T-helper 2 cell (primary cell): ENCODE measurements at regions not wholly inside any gene's neighbourhood (a gene's known extent, or its start where the extent isn't known, plus 50 kb on each side); places are given as distances from the start of the nearest gene placed in this dataset.
"Not testable (repeated sequence)": the region's sequence is repeated elsewhere in the genome, so short reads cannot be mapped to it uniquely, and the experiment has no call there.

Experiments
- DNase-seq, 5 experiments: peaks; one replicate each; pipeline versions ENCODE4 v3.0.0 to v3.0.0-alpha.2; 2012 to 2022

DNA sequence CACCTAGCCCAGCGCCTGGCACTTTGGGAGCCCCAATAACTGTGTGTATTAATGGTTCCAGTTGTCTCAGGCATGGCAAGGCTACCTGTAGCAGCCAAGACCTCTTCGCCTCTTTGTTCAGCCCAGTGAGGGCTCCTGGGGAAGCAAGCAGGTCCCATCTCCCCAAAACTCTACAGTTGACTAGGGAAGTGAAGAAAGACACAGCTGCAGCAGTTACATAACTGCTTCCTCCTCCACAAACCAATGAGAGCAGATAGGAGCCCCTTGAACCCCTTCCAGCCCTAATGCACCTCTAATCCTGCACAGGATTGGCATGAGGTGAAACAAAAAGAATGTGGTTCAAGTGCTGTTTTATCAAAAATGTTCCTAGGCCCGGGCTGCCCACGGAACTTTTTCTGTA is 100.5 kb downstream of the SYF2 start:
- DNase-seq = no peak

DNA sequence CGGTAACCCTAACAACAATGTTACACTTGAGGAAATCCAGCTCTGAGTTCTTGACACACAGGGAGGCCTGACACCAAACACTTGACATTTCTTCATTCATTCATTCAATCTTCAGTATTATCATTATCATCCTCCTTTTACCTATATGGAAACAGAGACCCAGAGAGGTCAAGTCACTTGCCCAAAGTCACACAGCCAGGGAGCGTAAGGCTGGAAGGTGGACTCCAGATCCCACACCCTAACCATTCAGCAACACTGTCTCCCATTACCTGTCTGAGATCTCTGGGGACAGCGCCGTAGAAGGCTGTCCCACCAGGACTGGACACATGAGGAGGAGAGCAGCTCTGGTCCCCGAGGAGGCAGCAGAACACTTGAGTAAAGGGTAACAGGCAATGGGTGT is 101.4 kb downstream of the SYF2 start:
- no peak for DNase-seq

DNA sequence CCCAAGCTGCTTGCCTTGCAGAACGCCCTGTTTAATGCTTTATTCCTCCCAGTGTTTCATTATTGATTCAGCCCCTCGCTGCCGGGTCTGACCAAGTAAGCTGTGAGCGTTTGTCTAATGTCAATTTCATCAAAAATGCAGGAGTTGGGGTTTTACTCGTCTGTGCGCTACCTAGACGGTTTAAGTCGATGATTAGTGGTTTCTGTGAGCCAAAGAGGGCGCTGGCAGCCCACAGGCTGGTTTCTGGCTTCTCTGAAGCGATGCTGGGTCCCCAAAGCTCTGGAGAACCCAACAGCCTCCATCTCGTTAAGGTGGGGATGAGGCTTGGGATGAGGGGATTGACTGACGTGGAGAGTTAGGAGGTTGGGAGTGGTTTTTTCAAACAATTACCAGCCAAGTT is 102.9 kb downstream of the SYF2 start:
- no peak for DNase-seq

DNA sequence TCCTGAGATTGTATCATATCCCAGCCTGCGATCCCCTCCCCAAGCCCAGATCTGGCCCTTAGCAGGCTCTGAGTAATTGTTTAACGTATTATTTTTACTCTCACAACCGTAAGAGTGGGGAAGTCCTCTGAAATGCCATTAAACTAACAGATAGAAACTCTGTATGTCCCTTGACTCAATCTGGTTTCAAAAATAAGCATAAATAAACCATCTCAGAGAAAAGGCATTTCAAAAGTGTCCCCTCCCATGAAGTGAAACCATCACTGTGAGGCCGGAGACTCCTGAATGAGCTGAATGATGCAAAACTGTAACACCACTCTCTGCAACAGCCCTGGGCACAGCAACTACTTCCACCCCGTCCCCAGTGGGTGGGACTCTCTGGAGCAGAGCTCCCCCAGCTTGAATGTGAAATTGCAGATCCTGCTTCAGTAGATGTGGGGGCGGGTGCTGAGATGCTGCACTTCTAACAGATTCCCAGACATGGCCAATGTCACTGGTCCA is 104.1 kb downstream of the SYF2 start:
- DNase-seq = no peak

DNA sequence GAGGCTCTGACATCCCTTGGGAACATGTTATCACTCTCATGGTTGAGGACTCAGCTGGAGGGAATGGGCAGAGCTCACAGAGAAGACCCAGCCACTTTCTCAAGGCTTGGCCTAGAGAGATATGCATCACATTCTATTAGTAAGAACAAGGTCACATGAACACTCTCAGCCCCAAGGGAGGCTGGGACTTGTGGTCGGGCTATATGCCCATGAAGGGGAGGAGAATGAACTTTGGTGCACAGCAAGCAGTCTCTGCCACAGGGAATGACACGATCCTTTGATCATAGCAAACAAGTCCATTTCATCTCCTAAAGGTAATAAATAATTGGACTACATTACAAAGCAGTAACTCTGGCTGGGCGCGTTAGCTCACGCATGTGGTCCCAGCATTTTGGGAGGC is 105.7 kb downstream of the SYF2 start:
- no peak for DNase-seq

DNA sequence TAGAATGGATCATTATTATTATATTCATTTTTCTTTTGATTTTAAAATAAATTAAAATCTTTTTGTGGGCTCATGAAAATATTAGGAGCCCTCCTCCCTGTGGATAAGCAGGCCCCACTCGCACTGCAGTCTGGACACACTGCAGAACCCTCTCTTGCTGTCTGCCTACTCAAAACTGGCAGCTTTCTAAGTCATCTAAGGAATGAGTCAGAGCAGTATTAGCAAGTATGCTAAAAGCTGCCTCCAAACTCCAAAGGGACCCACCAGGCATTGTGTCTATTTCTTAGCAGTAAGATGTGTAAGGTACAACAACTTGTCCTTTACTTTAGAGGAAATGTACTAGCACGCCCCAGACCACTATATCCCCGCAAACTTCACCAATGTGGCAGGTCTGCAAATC is 108.8 kb downstream of the SYF2 start:
- DNase-seq = no peak

DNA sequence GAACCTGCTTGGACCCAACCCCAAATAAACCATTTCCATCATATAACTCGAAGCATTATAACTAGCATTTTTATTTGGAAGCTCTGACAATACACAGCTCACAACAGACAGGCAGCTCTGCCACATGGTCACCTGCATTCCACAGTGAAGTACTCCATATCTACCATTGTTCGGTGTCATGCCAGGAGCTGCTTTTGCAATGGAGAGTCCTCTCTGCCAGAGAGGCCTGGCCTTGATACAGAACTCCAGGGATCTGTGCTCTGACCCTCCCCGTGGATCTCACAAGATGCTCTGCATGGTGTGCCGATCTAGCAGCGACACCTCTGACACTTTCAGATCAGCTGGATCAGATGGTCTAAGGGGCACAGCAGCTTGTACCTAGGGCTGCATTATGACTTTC is 109.6 kb downstream of the SYF2 start:
- DNase-seq = no peak

DNA sequence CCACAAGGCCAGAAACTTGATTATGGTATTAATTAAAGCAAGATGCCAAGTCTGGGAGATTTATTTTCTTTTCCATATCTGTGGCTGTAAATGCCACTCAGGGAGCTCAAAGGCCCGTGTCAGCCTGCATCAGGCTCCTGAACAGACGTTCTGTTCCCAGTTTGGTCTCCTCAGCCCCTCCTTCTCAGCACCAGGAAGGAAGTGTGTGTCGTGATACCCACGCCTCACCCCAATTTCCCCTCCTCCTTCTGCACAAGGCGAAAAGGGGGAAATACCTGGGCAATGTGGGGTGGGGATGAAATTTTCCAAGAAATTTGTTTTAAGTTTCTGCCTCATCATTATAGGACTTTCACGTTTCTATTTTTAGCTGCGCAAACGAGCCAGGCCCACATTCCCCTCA is 112.0 kb downstream of the SYF2 start:
- no peak for DNase-seq

DNA sequence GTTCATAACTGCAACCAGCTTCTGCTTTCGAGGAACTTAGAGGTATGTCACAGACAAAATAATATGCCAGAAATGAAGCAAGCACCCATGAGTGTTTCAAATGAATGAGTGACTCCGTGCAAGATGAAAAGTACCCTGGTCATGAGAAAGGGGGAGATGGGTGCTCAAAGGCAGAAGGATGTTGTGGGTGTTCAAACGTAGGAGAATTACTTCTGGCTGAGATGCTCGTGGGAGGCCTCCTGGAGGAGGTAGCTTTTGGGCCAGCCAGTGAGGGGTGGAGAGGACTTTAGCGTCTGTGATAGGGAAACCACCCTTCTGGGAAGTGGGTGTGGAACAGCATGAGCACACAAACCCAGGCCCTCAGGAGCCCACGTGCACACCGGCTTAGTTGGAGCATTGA is 113.8 kb downstream of the SYF2 start:
- DNase-seq = no peak

DNA sequence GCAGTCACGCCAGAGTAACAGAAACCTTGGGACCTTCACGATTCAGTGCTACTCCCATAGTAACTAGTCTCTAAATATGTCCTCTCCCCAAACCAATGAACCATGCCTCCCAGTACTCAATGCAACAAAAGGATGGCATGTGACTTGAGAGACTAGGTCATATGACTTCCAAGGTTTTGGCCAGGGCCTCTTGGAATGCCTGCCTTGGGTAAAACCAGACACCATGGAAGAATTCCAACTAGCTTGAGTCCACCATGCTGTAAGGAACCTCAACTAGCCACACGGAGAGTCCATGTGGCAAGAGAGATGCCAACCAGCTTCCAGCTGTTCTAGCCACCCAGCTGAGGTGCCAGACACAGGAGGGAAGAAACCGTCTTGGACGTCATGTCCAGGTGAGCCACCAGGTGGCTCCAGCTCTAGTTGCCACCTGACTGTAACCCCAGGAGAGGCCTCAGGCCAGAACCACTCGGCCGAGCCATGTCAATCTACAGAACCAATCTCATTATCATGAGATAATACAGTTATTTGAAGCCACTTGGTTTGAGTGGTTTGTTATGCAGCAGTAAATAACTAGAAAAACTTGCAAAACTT is 115.0 kb downstream of the SYF2 start:
- no peak for DNase-seq

DNA sequence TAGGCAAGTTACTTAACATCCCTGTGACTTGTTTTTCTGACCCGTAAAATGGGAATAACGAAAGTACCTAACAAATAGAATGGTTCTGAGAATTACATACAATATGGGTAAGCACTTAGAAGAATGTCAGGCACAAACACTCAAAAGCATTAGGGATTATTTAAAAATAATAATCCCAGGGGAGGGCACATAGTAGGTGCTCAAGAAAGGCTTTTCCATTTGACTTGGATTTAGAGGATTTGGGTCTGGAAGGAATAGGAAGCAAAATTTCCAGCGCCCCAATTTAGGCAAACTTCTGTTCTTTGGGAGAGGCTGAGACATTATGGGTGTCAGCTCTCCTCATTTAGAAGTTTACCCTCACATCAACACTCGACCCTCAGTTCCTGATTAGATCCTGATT is 115.5 kb downstream of the SYF2 start:
- DNase-seq = no peak

DNA sequence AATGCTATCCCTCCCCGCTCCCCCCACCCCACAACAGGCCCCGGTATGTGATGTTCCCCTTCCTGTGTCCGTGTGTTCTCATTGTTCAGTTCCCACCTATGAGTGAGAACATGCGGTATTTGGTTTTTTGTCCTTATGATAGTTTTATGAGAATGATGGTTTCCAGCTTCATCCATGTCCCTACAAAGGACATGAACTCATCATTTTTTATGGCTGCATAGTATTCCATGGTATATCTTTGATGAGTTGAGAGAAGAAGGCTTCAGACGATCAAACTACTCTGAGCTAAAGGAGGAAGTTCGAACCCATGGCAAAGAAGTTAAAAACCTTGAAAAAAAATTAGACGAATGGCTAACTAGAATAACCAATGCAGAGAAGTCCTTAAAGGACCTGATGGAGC is 116.2 kb downstream of the SYF2 start:
- not testable (repeated sequence) for DNase-seq

DNA sequence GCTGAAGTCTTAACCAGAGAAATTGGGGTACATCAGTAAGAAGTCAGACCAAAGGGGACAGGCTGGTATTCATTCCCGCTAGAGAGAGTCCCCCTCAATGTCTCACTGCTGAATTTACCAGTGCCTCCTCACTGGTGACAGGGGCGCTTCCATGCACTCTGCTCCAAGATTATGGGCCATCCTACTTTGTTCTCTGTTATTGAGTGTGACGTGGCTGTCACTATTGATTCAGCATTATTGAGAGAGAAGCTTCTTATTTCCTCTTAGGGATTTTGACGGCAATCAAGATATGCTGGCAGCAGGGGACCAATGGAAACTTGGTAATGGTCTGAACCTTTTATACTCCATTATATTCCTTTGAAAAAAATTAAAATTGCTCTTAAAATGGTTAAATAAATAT is 118.6 kb downstream of the SYF2 start:
- no peak for DNase-seq

DNA sequence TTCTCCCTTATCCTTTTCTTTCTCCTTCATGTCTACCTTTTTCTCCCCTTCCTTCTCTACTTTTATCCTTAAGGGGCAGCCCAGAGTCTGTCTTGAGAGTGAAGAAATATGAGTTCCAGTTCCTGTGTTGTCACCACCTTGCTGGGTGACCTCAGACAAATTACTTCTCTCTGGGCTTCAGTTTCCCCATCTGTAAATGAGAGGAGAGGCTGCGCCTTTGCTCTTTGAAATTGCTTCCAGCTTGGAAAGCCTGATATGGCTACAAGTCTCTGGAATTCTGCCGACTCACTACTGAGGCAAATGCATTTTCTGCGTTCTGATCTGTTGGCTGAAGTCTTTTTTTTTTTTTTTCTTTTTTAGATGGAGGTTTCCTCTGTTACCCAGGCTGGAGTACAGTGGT is 119.2 kb downstream of the SYF2 start:
- no peak for DNase-seq

DNA sequence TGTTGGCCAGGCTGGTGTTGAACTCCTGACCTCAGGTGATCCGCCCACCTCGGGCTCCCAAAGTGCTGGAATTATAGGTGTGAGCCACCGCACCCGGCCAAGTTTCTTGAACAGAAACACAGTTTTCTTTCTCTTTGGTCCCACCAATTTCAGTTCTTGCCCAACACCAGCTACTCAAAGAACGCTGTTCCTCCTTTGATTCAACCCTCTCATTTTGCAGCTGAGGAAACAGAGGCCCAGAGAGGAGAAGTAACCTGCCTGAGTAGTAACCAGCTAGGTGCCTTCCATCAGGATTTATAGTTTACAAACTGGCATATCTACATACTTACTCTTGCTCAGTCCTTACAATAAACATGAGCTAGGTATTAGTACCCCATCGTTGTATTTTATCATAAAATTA is 119.9 kb downstream of the SYF2 start:
- DNase-seq = no peak

DNA sequence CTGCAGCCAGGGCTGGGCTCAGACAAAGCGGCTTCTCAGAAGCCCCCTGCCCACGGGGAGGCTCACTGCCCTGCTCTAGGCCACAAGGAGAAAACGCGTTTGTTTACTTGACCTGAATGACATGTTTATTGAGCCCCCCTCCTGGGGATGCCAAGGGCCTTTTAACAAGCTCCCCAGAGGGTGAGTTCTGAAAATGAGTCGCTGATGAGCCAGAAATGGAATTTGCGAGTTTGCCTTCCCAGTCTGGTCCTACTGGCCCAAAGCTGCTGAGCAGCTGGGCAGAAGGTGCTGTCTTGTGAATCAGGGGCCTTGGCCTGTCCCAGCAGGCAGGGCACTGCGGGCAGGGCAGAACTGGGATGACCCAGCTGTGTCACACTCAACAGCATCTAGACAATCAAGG is 120.6 kb downstream of the SYF2 start:
- no peak for DNase-seq

DNA sequence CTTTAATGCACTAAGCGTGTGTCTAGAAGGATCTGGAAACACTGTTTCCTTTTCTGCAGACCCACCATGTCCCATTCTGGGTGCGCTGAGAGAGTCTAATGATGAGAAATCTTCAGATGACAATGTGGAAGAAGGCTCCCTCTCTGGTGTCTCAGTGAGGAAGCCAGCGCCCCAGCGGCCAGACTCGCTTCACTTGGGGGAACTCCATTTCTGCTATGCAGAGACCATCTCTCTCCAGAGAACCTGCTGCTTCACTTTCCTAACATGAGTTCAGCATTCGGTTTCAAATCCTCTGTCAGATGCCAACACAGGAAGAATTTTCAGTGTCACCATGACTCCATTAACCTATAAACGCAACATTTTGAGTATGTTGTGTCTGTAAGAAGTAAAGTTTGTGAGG is 121.8 kb downstream of the SYF2 start:
- no peak for DNase-seq

DNA sequence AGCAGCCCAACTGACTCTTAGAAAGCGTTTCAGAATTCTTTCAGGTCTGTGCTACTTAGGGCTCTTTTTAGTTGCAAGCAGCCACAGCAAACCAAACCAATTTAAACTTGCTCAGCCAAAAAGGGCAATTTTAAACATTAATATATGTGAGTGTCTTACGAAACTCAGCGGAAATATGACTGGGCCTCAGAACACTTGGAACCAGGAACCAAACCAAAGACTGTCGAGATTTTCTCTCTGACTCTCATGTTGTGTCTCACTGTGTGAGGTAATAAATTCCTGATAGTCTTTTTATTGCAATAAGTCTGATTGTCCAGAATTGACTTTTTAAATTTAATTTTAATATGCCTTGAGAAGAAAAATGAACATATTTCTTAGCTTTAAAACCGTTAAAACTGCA is 122.3 kb downstream of the SYF2 start:
- no peak for DNase-seq

DNA sequence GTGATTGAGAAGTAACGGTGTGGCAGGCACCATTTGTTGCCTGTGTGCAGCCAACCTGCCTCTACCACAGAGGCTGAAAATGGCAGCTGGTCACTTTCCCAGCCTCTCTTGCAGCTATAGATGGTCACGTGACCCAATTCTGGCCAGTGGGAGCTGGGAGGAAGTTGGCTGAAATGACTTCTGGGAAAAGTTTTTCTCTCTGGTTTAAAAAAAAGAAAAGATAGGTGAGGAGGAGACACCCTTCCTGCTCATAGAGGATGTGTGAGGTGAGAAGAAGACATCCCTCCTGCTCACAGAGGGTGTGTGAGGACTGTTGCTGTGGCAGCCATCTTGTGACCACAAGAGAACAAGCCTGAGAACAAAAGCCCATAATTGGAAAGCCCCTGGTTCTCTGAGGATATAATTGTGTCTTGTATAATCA is 122.8 kb downstream of the SYF2 start:
- peak in 2 of 5 experiments; percentile 50 to 77 for DNase-seq

DNA sequence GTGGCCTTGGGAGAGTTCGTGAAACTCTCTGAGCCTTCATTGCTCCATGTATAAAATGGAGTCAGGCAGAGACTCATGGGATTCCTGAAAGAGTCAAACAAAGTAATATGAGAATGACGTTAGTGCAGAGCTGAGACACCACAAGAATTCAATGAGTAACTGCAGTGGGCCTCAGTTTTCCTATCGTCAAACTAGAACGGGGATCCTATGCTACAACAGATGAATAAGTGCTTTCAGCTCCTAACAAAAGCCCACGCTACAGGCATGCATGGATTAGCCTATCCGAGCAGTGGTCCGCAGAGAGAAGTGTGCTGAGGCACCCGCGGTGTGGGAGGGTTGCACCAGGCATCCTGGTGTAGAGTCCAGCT is 124.7 kb downstream of the SYF2 start:
- no peak for DNase-seq

DNA sequence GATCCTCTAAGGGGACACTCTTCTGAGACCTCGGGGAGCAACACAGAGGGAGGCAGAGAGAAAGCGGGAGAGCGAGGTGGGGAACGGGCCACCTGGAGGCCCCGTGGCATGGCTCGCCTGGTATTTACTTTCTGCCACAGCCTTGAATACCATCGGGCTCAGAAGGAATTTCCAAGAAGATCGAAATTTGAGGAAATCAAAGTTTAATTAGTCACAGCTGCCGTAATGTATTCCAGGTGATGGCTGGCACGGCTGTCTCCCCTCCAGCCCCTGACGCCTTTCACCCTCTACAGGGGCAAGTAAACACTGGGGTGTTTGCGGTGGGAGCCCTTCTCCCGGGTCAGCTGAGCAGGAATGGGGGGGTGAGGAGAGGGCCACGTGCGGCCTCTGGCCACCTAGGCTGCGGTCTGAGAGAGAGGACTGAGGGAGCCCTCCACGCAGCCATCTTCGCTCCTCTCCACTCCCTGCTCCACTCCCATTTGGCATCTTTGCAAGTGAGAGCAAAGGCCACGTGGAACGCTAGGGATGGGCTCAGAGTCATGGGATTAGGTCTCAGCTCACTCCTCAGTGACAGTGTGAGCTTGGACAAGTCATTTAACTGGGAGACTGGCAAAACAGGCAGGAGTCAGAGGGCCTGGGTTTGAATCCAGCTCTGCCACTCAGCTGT is 125.2 kb downstream of the SYF2 start:
- no peak for DNase-seq

DNA sequence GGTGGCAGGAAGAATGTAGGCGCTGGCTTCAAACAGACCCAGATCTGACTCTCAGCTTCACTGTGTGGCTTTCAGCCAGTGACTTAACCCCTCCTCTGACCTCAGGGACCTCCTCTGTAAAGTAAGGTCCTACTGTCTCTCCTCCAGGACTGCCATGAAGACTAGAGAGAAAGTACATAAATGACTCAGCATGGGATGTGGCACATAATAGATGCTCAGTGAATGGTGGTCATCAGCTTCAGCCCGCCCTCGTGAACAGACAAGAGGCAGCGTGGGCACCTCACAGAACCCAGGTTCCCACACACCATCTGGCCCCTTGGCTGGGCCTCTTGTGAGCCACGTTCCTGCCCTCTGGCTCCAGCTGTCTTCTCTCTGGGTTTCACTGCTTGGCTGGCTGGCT is 126.0 kb downstream of the SYF2 start:
- peak in 1 of 5 experiments; percentile 36 for DNase-seq

DNA sequence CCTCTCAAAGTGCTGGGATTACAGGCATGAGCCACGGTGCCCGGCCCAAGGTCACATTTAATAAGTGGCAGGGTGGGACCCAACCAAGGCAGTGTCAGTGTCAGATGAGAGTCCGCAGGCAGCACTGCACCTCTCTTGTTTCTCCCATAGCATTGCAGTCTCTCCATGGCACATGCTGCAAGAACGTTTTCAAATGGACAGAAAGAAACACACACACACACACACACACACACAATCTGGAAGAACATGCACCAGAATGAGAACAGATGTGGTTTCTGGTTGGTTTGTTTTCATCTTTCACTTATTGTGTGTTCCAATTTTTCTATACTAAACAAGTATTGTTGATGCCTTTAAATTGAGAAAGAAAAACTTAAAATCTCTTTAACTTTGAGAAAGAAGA is 126.5 kb downstream of the SYF2 start:
- no peak for DNase-seq

DNA sequence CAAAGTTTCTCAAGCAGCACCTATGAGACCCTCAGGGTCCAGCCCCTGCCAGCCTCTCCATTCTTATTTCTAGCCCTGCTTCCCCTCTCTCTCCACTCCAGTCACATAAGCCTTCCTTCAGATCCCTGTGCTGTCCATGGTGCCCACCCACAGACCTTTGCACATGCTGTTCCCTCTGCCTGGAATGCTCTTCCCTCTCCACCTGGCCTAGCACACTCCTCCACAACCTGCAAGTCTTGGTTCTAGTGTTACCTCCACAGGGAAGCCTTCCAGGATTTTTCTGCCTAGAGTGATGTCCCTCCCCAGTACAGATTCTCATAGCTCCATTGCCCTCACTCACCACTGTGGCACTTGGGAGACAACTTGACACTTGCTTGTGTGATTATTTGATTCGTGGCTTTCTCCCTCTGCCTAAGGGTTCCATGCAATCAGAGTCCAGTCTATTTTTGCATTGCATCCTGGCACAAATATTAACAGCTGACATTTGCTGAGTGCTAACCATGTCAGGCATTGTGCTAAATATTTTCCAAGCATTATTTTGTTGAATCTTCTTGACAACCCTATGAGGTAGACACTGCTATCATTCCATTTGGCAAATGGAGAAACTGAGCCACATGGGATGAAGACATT is 127.3 kb downstream of the SYF2 start:
- no peak for DNase-seq
